ENCODE measurements at regions not wholly inside any gene's neighbourhood (a gene's known extent, or its start where the extent isn't known, plus 50 kb on each side); places are given as distances from the start of the nearest gene placed in this dataset.
"Not testable (repeated sequence)": the region's sequence is repeated elsewhere in the genome, so short reads cannot be mapped to it uniquely, and the experiment has no call there.

GRCh38 chr7:42560866-42561265 lies 323.9 kb upstream of the GLI3 start:
- no peak for DNase-seq (ENCODE audit: low read depth)

GRCh38 chr7:42554932-42555331 lies 317.9 kb upstream of the GLI3 start:
- DNase-seq (ENCODE audit: low read depth), result not testable (repeated sequence)

- DNase-seq (ENCODE audit: low read depth), result no peak
These were observed 315.2 kb upstream of the GLI3 start for GRCh38 chr7:42552227-42552626.

DNA sequence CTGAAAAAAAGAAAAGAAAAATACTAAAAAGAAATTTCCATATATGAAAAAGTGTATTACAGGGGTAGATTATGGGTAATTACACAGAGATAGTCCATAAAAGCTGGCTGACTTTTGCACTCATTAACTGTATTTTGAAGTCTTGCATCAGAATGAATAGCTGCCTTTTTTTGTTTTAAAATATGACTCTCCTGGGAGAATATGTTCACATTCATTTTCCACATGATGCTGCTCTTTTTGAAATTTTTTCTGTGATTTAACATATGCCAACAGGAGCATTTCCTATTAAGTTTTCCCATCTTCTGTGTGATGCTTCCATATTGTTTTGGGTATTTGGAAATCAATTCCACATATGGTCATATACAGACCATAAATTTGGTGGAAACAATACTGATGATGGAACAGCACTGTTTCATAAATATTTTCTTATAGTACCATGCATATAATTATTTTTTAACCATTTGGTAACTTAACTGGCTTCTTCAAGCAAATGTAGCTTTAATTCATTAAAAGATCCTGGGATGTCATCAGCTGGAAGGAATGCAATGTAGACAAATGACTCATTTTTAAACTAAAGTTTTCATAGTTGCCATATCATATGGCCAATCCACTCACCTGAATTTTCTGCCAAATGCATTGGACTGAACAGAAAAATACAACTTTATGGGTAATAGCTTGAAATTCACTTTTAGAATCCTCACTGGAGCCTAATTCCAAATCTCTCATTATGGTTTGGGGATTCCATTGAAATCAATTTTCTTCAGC lies 313.9 kb upstream of the GLI3 start:
- no peak for DNase-seq (ENCODE audit: low read depth)

DNA sequence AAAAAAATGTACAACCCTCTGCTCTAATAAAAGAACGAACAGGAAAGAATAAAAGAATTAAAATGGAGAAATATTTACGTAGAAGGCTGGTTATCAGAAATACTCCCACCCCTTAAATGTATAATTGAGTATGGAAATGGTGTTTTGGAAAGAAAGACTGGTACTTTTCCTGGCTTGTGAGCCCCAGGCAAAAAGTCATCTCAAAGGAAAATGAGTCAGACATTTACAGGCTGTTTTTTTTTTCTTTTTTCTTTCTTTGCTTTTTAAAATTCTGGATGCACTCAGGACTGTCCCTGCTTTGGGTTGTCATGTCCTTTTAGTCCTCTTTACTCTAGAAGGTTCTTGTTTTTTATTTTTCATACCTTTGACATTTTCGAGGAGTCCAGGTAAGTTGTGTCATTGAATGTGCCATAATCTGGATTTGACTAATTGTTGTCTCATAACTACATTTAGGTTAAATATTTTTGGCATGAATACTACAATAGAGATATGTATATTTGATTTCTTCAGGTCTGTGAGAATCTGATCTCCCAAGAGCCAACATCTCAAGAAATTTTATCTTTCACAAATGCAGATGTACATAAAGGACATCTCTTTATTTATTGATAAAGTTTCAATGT lies 313.0 kb upstream of the GLI3 start:
- no peak for DNase-seq (ENCODE audit: low read depth)

GRCh38 chr7:42548816-42549611 lies 312.0 kb upstream of the GLI3 start:
- DNase-seq (ENCODE audit: low read depth), result no peak

DNA sequence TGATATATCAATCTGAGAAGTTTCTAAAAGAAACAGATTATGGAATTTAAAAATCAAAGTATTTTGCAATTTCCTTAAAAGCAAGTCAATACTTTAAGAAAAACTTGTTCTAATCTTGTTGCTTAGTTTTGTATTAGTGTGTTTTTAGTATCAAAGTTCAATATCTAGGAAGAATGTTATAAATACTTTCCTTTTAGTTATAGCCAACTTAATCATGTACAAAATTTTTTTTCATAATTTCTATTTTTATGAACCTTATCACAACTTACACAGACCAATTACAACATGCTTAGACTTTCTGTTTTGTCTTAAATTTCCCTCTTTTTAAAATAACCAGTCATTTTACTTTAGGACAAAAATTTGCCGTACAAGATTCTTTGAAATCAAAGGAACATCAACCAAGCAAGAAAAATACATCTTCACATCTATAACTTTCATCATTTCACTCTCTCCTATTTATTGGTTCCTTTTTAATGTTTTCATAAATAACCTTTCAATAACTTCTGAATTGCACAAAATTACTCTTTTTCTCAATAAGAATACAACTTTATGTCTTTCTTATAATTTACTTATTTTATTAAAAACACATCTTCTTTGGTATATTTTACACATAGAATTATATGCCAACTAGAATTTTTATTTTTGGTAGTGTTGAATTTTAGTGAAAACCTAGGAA lies 308.2 kb upstream of the GLI3 start:
- DNase-seq (ENCODE audit: low read depth), result no peak

- no peak for DNase-seq (ENCODE audit: low read depth)
These were observed 306.9 kb upstream of the GLI3 start for GRCh38 chr7:42543953-42544352.

DNA sequence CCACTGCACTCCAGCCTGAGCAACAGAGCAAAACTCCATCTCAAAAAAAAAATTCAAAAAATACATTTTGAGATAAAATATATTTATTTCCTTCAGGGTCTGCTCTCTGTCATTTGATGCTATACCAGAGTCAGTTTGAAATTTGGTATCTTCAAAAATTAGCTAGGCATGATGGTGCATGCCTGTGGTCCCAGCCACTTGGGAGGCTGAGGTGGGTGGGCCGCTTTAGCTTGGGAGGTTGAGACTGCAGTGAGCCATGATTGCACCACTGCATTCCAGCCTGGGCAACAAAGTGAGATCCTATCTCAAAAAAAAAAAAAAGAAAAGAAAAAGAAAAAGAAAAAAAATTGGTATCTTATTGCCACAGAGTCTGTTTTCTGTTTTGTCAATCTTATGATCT lies 305.4 kb upstream of the GLI3 start:
- not testable (repeated sequence) for DNase-seq (ENCODE audit: low read depth)

DNA sequence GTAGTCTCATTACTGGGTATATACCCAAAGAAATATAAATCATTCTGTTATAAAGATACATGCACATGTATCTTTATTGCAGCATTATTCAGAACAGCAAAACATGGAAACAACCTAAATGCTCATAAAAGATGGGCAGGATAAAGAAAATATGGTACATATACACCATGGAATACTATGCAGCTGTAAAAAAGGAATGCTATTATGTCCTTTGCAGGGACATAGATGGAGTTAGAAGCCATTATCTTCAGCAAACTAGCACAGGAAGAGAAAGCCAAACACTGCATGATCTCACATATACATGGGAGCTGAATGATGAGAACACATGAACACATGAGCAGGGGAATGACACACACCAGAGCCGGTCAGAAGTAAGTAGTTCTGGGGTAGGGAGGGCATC lies 297.4 kb upstream of the GLI3 start:
- no peak for DNase-seq (ENCODE audit: low read depth)

DNA sequence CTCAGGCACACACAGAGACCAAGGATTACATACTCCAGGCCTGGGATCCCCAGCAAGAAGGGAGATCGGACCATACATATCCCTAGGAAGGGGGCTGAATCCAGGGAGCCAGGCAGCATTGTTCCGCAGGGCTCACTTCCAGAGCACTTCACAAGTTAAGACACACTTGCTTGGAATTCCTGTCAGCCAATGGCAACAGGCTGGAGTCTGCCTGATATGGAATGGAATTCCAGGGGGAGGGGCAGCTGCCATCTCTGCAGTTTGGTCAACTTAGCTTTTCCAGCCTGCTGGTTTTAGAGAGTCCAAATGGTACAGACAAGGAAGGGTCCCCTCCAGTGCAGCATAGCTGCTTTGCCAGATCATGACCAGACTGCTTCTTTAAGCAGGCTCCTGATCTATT lies 290.0 kb upstream of the GLI3 start:
- DNase-seq (ENCODE audit: low read depth), result no peak

DNA sequence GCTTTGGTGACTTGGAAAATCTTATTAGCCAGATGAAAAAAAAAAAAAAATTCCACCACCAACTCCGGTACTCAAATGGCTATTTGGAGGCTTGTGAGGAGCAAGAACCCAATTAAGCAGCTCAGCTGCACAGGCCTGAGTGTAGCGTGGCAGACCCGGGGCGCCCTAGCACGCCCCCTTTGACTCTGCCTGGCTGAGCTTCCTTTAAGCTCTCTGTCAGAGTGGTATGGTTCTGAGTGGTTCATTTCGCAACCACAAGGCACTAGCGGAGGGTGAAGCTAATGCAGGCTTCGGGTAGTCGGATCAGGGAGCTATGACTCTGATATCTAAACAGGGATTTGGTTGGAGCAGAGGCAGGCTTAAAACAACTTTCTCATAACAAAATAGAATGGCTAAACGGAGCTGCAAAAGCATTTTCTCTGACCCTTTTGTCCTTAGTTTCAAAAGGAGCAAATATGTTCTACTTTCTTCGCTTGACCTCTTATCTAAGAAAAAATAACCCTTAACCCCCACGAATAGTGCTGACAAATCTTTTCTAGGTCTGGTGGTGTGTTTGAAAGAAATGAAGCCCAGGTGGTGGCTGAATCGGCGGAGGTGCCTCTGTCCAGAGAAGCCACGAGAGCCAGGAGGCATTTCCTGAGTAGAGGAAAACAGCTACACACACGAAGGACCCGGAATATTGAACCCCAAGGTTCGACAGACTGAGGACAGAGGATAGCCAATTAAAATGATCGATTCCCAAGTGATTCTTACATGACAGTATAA lies 285.4 kb upstream of the GLI3 start:
- DNase-seq (ENCODE audit: low read depth), result no peak

DNA sequence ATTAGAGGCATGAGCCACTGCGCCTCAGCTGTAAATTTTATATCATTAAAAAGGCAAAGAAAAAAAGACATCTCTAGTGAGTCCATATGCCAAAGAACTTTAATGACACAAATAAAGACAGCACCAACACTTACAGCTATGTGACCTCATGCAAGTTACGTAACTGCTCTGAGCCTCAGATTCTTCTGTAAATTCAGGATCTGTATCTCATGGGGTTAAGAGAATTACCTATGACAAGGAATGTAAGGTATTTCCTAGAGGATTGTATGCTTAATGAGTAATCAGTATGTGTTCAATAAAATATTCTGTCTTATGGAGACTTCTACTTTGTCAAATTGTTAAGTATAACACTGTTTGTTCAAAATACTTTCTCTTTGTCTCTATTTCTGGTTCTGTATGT lies 274.0 kb upstream of the GLI3 start:
- no peak for DNase-seq (ENCODE audit: low read depth)

GRCh38 chr7:42506097-42506496 lies 269.1 kb upstream of the GLI3 start:
- DNase-seq (ENCODE audit: low read depth), result no peak

- no peak for DNase-seq (ENCODE audit: low read depth)
These were observed 265.0 kb upstream of the GLI3 start for GRCh38 chr7:42502022-42502421.

- no peak for DNase-seq (ENCODE audit: low read depth)
These were observed 258.2 kb upstream of the GLI3 start for GRCh38 chr7:42495256-42495655.

DNA sequence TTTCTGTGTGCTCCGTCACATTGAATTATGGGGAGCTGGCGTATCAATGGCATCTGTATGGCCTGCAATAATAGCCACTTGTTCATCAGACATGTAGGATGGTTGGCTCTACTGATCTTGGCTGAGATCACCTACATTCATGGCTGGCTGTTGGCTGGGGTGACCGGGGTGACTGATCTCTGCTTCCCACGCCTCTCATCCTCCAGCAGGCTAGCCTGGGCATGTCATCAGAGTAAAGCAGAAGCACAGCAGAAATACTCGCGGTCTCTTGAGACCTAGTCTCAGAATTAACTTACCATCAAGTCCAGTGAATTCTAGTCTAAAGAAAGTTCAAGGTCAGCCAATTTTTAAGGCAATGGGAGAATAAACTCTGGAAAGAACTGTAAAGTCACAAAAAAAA lies 257.7 kb upstream of the GLI3 start:
- DNase-seq (ENCODE audit: low read depth), result no peak

DNA sequence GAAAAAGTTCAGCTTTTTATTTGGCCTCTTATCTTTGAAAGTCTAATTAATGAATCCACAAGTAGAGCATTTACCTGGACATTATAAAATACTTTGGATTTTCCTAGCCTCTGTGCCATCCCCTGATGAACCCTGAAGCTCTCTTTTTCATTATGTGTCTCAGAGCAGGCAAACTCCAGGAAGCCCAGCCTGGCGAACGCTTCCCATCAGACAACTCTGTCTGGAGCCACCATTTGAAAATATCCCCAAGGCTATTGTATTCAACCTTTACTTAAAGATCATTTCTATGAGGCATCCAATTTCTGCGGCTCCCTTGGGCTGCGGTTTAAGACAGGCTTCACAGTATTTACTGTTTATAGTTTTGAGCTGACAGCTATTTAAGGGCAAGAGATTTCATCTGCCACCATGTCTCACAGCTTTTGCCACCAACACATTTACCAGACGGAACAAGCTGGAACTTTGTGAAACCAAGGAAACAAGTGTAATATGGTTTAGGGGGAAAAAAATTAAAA lies 257.2 kb upstream of the GLI3 start:
- DNase-seq (ENCODE audit: low read depth), result no peak

DNA sequence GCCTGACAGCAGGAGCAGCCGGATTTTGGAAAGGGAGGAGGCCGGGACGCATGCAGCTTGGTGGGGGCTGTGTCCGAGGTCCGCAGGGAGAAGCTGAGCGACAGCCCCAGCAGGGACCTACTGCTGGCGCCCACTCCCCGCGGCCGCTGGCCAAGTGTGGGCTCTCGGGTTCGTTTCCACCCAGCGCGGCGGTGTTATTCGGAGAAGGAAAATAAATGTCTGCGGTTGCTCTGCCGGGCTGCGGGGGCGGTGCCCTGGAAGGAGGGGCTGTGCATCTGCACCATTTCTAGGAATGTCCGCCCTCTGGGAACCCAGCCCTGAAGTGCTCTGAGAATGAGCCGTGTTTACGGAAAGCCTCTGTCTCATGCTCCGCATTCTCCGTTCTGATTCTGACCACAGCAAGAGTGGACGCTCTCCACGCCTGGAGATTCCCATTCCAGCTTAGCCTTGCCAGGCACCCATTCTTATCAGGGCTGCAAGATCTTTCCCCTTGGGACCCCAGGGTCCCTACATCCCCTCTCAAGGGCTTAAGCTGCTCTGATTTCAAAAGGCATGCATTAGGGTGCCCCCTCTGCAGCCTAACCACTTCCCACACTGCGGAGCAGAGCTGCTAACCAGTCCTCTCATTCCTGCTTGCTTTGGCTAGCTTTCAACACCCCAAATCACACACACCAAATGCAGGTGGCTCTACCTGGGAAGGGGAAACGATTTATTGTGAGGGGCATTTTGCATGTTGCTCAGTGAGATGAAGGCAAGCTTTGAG lies 256.6 kb upstream of the GLI3 start:
- peak; percentile 2 for DNase-seq (ENCODE audit: low read depth)

- no peak for DNase-seq (ENCODE audit: low read depth)
These were observed 255.9 kb upstream of the GLI3 start for GRCh38 chr7:42492920-42493319.

DNA sequence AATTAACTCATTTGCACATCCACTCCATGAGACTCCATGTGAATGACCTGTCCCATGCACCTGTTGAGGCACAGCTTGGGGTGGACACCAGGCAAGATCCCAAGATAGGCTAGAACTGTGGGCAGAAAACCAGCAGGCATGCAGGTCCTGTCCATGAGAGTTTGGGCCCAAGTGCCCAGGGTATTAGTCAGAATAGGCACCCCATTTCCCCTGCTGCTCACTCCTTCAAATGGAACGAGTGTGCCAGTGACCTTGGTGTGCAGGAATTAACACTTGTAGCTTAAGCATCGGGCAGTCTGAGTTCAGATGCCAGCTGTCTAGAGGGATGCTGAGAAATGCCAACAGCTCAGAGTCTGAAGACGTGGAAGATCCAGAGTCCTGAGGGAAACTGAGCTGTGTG lies 254.1 kb upstream of the GLI3 start:
- no peak for DNase-seq (ENCODE audit: low read depth)

All from stimulated activated CD8-positive, alpha-beta memory T cell treated with anti-CD3 and anti-CD28 coated beads, Interleukin-4, amount 100 ng/mL, for 24 hours (primary cell).